GM23338 (cell line): ENCODE measurements at regions not wholly inside any gene's neighbourhood (a gene's known extent, or its start where the extent isn't known, plus 50 kb on each side); places are given as distances from the start of the nearest gene placed in this dataset.

Source experiments
- ATAC-seq: fragments of 200-7000 bp; cut with Tn5 transposase; 3 replicates; pipeline ENCODE4 v1.9.1; 2020
- DNase-seq: peaks from one replicate; pipeline ENCODE4 v3.0.0-alpha.2; 2015; ENCODE audit warnings: low spot score
- H2AFZ ChIP-seq: fragments of 200-600 bp; sonication (generic); 2 replicates; pipeline ENCODE4 v1.8.0; 2016; ENCODE audit warnings: antibody characterized with exemption, mild to moderate bottlenecking, moderate library complexity
- H3F3A ChIP-seq: fragments of 200-600 bp; sonication (generic); replicated peaks from 2 replicates; pipeline ENCODE4 v1.8.0; 2017; ENCODE audit warnings: antibody characterized with exemption, mixed run types, low read depth
- H3K27ac ChIP-seq: fragments of 200-600 bp; sonication (generic); 2 replicates; pipeline ENCODE4 v1.6.1; 2016; ENCODE audit warnings: low read depth
- H3K27me3 ChIP-seq: fragments of 200-600 bp; sonication (generic); 2 replicates; pipeline ENCODE4 v1.8.0; 2016; ENCODE audit warnings: mild to moderate bottlenecking, mixed run types, moderate library complexity; ENCODE audit not compliant: insufficient read depth
- H3K36me3 ChIP-seq: fragments of 200-600 bp; sonication (generic); 2 replicates; pipeline ENCODE4 v1.8.0; 2016; ENCODE audit warnings: mild to moderate bottlenecking; ENCODE audit not compliant: insufficient read depth
- H3K4me1 ChIP-seq: fragments of 200-600 bp; sonication (generic); 2 replicates; pipeline ENCODE4 v1.8.0; 2016; ENCODE audit warnings: mild to moderate bottlenecking, moderate library complexity; ENCODE audit not compliant: insufficient read depth
- H3K4me2 ChIP-seq: fragments of 200-600 bp; sonication (generic); 2 replicates; pipeline ENCODE4 v1.7.1; 2017; ENCODE audit warnings: mixed run types
- H3K4me3 ChIP-seq: fragments of 200-600 bp; sonication (generic); 2 replicates; pipeline ENCODE4 v1.6.1; 2016; ENCODE audit warnings: mixed run types
- H3K79me2 ChIP-seq: fragments of 200-600 bp; sonication (generic); replicated peaks from 2 replicates; pipeline ENCODE4 v1.8.0; 2017; ENCODE audit warnings: mild to moderate bottlenecking; ENCODE audit not compliant: insufficient read depth
- H3K9me2 ChIP-seq: fragments of 200-600 bp; sonication (generic); 2 replicates; pipeline ENCODE4 v1.8.0; 2017; ENCODE audit not compliant: insufficient read depth
- H4K20me1 ChIP-seq: fragments of 200-600 bp; sonication (generic); replicated peaks from 2 replicates; pipeline ENCODE4 v1.8.0; 2017; ENCODE audit warnings: mild to moderate bottlenecking; ENCODE audit not compliant: insufficient read depth
- H3K27ac Mint-ChIP-seq: 2 replicates; pipeline ENCODE4 v1.8.0; 2020; ENCODE audit warnings: inconsistent platforms, mild to moderate bottlenecking, moderate library complexity, mixed read lengths
- H3K27me3 Mint-ChIP-seq: 3 replicates; pipeline ENCODE4 v1.8.0; 2022; ENCODE audit warnings: low read depth, mild to moderate bottlenecking, moderate library complexity, mixed read lengths, inconsistent platforms; ENCODE audit not compliant: insufficient read depth, poor library complexity
- H3K36me3 Mint-ChIP-seq: 3 replicates; pipeline ENCODE4 v1.8.0; 2021; ENCODE audit warnings: low read depth, mild to moderate bottlenecking, inconsistent platforms, moderate library complexity, mixed read lengths
- H3K4me1 Mint-ChIP-seq: 3 replicates; pipeline ENCODE4 v1.8.0; 2020; ENCODE audit warnings: mild to moderate bottlenecking, inconsistent platforms, mixed read lengths
- H3K4me3 Mint-ChIP-seq: 3 replicates; pipeline ENCODE4 v1.8.0; 2021; ENCODE audit warnings: moderate library complexity, mild to moderate bottlenecking, inconsistent platforms, mixed read lengths
- H3K9me3 Mint-ChIP-seq: 3 replicates; pipeline ENCODE4 v1.8.0; 2020; ENCODE audit warnings: moderate library complexity, mild to moderate bottlenecking, inconsistent platforms, mixed read lengths
- CREB1 ChIP-seq: fragments of 250-450 bp; sonication (Bioruptor Pico); IDR thresholded peaks from 2 replicates; pipeline ENCODE4 v1.5.0; 2020; ENCODE audit warnings: low read depth, mild to moderate bottlenecking, moderate library complexity
- EZH2 ChIP-seq: fragments of 200-600 bp; sonication (generic); IDR thresholded peaks from one replicate; pipeline ENCODE4 v1.8.0; 2017; ENCODE audit warnings: antibody characterized with exemption, mild to moderate bottlenecking, low read depth; ENCODE audit not compliant: unreplicated experiment
- EZH2phosphoT487 ChIP-seq: fragments of 200-600 bp; sonication (generic); IDR thresholded peaks from one replicate; pipeline ENCODE4 v1.8.1; 2018; ENCODE audit warnings: antibody characterized with exemption; ENCODE audit not compliant: unreplicated experiment
- JUNB ChIP-seq: IDR thresholded peaks from one replicate; pipeline ENCODE4 v1.6.1; 2016; ENCODE audit warnings: antibody characterized with exemption; ENCODE audit not compliant: unreplicated experiment
- NANOG ChIP-seq: IDR thresholded peaks from 2 replicates; pipeline ENCODE4 v1.6.1; 2016; ENCODE audit warnings: antibody characterized with exemption, borderline replicate concordance
- POLR2AphosphoS5 ChIP-seq: IDR thresholded peaks from 2 replicates; pipeline ENCODE4 v1.6.1; 2016; ENCODE audit warnings: antibody characterized with exemption, low read depth
- STAT1 ChIP-seq: IDR thresholded peaks from one replicate; pipeline ENCODE4 v1.6.1; 2016; ENCODE audit warnings: antibody characterized with exemption; ENCODE audit not compliant: unreplicated experiment
- ZNF331 ChIP-seq: fragments of 250-450 bp; sonication (Bioruptor Pico); IDR thresholded peaks from 2 replicates; pipeline ENCODE4 v1.5.0; 2020; ENCODE audit warnings: low read depth, mild to moderate bottlenecking, moderate library complexity
- TF ChIP-seq, protein P1 (sequence below), 2 experiments: fragments of 200-600 bp in 1 of 2; sonication (generic) in 1 of 2; conservative IDR thresholded peaks; 2 replicates each; pipeline versions ENCODE4 v1.5.1 to v1.6.1; 2016 to 2017; ENCODE audit warnings: antibody characterized with exemption in 2 of 2, low read depth in 2 of 2, mild to moderate bottlenecking in 2 of 2, moderate library complexity in 1 of 2
- TF ChIP-seq, protein P2 (sequence below): IDR thresholded peaks from 2 replicates; pipeline ENCODE4 v1.6.1; 2016; ENCODE audit warnings: antibody characterized with exemption

- TF ChIP-seq NANOG (no peak), STAT1 (no peak), POLR2AphosphoS5 (no peak), ZNF331 (no peak), EZH2phosphoT487 (no peak)
- TF ChIP-seq, protein P1, sequence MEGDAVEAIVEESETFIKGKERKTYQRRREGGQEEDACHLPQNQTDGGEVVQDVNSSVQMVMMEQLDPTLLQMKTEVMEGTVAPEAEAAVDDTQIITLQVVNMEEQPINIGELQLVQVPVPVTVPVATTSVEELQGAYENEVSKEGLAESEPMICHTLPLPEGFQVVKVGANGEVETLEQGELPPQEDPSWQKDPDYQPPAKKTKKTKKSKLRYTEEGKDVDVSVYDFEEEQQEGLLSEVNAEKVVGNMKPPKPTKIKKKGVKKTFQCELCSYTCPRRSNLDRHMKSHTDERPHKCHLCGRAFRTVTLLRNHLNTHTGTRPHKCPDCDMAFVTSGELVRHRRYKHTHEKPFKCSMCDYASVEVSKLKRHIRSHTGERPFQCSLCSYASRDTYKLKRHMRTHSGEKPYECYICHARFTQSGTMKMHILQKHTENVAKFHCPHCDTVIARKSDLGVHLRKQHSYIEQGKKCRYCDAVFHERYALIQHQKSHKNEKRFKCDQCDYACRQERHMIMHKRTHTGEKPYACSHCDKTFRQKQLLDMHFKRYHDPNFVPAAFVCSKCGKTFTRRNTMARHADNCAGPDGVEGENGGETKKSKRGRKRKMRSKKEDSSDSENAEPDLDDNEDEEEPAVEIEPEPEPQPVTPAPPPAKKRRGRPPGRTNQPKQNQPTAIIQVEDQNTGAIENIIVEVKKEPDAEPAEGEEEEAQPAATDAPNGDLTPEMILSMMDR (conservative IDR thresholded peaks at IDR 0.05; ENCODE audit: low read depth in 2 of 2) = no peak
- TF ChIP-seq, protein P2, sequence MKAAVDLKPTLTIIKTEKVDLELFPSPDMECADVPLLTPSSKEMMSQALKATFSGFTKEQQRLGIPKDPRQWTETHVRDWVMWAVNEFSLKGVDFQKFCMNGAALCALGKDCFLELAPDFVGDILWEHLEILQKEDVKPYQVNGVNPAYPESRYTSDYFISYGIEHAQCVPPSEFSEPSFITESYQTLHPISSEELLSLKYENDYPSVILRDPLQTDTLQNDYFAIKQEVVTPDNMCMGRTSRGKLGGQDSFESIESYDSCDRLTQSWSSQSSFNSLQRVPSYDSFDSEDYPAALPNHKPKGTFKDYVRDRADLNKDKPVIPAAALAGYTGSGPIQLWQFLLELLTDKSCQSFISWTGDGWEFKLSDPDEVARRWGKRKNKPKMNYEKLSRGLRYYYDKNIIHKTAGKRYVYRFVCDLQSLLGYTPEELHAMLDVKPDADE = no peak
Measured at GRCh38 chr1:229817936-229818335, 191.9 kb downstream of the URB2 start (continued).

- Histone ChIP-seq H3F3A (no peaks in the 10 kb centered on the region), H3K27me3 (no peaks in the 10 kb centered on the region), H4K20me1 (no peaks in the 10 kb centered on the region), H3K79me2 (no peaks in the 10 kb centered on the region), H3K27ac (no peak overlapping the region), H2AFZ (no peak overlapping the region), H3K4me2 (no peak overlapping the region), H3K36me3 (peaks cover 15% of the 10 kb centered on the region; the same call in 1 of the 2 replicates), H3K4me1 (peaks cover 3% of the 10 kb centered on the region; the same call in 1 of the 2 replicates), H3K9me2 (0 out of 2 replicates have a peak, but pooled peaks cover 18% of the 10 kb centered on the region), H3K4me3 (no peak overlapping the region)
- DNase-seq (no peak), ATAC-seq (no peak)
- TF ChIP-seq POLR2AphosphoS5 (no peak), JUNB (no peak), CREB1 (no peak), ZNF331 (no peak), EZH2 (no peak)
- TF ChIP-seq, protein P1 (conservative IDR thresholded peaks at IDR 0.05; ENCODE audit: low read depth in 2 of 2) = no peak
- TF ChIP-seq, protein P2 = no peak
- peaks cover 14% of the 10 kb centered on the region for H3K4me1 Mint-ChIP-seq
- peaks cover 2% of the 10 kb centered on the region for H3K27me3 Mint-ChIP-seq
- H3K27ac Mint-ChIP-seq = no peak overlapping the region
- H3K9me3 Mint-ChIP-seq = peaks cover 21% of the 10 kb centered on the region
- H3K4me3 Mint-ChIP-seq = no peak overlapping the region
- peaks cover 7% of the 10 kb centered on the region; the same call in 1 of the 3 replicates for H3K36me3 Mint-ChIP-seq
Measured at GRCh38 chr1:229819091-229819490, 193.0 kb downstream of the URB2 start.
